ENCODE measurements at regions not wholly inside any gene's neighbourhood (a gene's known extent, or its start where the extent isn't known, plus 50 kb on each side); places are given as distances from the start of the nearest gene placed in this dataset.

DNA sequence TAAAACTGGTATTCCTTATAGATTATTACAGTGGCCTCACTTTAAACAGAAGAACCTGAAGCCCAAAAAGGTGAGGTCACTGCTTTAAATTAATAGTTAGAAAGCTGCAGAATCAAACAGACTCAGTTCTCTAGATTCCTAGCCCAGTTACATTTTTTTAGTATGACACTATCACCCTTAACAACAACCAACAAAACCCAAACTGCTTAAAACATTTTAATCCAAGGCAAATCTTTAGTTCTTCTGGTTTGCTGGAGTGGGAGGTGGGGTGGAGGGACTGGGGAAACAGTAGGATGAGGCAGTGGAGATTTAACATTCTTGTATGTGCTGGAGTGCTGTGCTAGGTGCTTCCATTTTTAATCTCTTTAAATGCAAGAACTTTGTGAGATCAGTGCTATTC is 631.6 kb upstream of the KCNMB2 start:
- TF ChIP-seq, protein P1, sequence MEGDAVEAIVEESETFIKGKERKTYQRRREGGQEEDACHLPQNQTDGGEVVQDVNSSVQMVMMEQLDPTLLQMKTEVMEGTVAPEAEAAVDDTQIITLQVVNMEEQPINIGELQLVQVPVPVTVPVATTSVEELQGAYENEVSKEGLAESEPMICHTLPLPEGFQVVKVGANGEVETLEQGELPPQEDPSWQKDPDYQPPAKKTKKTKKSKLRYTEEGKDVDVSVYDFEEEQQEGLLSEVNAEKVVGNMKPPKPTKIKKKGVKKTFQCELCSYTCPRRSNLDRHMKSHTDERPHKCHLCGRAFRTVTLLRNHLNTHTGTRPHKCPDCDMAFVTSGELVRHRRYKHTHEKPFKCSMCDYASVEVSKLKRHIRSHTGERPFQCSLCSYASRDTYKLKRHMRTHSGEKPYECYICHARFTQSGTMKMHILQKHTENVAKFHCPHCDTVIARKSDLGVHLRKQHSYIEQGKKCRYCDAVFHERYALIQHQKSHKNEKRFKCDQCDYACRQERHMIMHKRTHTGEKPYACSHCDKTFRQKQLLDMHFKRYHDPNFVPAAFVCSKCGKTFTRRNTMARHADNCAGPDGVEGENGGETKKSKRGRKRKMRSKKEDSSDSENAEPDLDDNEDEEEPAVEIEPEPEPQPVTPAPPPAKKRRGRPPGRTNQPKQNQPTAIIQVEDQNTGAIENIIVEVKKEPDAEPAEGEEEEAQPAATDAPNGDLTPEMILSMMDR (conservative IDR thresholded peaks at IDR 0.05; ENCODE audit: low read depth, low read length): no peak
- TF ChIP-seq EZH2 (IDR thresholded peaks at IDR 0.05; ENCODE audit: borderline replicate concordance, low read depth, low read length, poor library complexity, severe bottlenecking): no peak

Data from A673 (cell line).